Tibial nerve (tissue), 4 donors: ENCODE measurements at regions not wholly inside any gene's neighbourhood (a gene's known extent, or its start where the extent isn't known, plus 50 kb on each side); places are given as distances from the start of the nearest gene placed in this dataset.

Experiments
- DNase-seq, 2 donors: peaks; one replicate each; pipeline ENCODE4 v3.0.0-alpha.2; 2019; ENCODE audit warnings: low spot score in 2 of 2
- H3K27ac ChIP-seq, 4 donors: fragments of 200-600 bp; sonication (generic) in 3 of 4; one replicate each; pipeline ENCODE4 v1.5.1; 2017 to 2019; ENCODE audit warnings: mild to moderate bottlenecking in 1 of 4
- H3K27me3 ChIP-seq, 2 donors: fragments of 200-600 bp; sonication (generic) in 1 of 2; one replicate each; pipeline versions ENCODE4 v1.5.1 to v1.6.0; 2017 to 2019
- H3K36me3 ChIP-seq, 3 donors: fragments of 200-600 bp; sonication (generic); one replicate each; pipeline ENCODE4 v1.5.1; 2018 to 2019
- H3K4me1 ChIP-seq, 4 donors: fragments of 200-600 bp; sonication (generic) in 3 of 4; one replicate each; pipeline ENCODE4 v1.5.1; 2017 to 2019
- H3K4me3 ChIP-seq, 4 donors: fragments of 200-600 bp; sonication (generic) in 3 of 4; one replicate each; pipeline ENCODE4 v1.5.1; 2017 to 2019; ENCODE audit warnings: mild to moderate bottlenecking in 1 of 4, moderate library complexity in 1 of 4
- H3K9me3 ChIP-seq, 4 donors: fragments of 200-600 bp; sonication (generic) in 3 of 4; one replicate each; pipeline ENCODE4 v1.5.1; 2017 to 2019
- EP300 ChIP-seq, 2 donors: sonication (generic); formaldehyde crosslinking; IDR thresholded peaks; one replicate each; pipeline ENCODE4 v1.6.1; 2017; ENCODE audit warnings: antibody characterized with exemption in 2 of 2, mild to moderate bottlenecking in 1 of 2
- POLR2A ChIP-seq, 2 donors: fragments of 450-650 bp; IDR thresholded peaks; one replicate each; pipeline ENCODE4 v1.6.1; 2017; ENCODE audit warnings: antibody characterized with exemption in 2 of 2, mild to moderate bottlenecking in 2 of 2, moderate library complexity in 2 of 2
- WGBS, 2 donors: methylation state at CpG; one replicate each; pipeline ENCODE4 v1.1.5; 2018; 5-methylcytosine and 5-hydroxymethylcytosine counted together
- TF ChIP-seq, protein P1 (sequence below), 5 experiments: fragments of 200-600 bp in 3 of 5; fragments of 450-650 bp in 2 of 5; sonication (generic) in 3 of 5; IDR thresholded peaks; one replicate each; pipeline ENCODE4 v1.5.1; 2016 to 2019; ENCODE audit warnings: antibody characterized with exemption in 5 of 5, mild to moderate bottlenecking in 3 of 5, moderate library complexity in 2 of 5

DNA sequence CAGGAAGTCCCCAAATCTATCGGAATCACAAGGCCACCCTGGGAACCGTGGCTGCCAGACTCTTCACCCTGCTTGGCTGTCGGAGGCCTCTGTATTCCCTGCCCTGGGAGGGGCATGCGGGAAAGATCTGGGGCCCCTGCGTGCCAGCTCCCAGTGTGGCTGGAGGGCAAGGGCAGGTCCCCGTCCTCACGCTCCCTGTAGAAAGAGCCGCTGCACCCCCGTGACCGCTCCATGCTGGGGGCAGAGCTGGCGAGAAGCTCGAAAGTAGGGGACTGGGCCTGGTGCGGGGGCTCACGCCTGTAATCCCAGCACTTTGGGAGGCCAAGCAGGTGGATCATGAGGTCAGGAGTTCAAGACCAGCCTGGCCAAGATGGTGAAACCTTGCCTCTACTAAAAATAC is 208.4 kb upstream of the SOX1 start:
- DNase-seq = no peak
- no peaks in the 10 kb centered on the region for H3K4me1 ChIP-seq
- H3K9me3 ChIP-seq = peaks cover 0 to 11% (median 0%) of the 10 kb centered on the region in 4 donors
- no peaks in the 10 kb centered on the region for H3K27me3 ChIP-seq
- H3K27ac ChIP-seq = no peak overlapping the region
- 85 to 94% methylated on average over 14 of the region's 14 CpGs for WGBS, 2 donors
- H3K4me3 ChIP-seq = no peak overlapping the region
- no peak for TF ChIP-seq EP300 (IDR thresholded peaks at IDR 0.05)
- TF ChIP-seq, protein P1, sequence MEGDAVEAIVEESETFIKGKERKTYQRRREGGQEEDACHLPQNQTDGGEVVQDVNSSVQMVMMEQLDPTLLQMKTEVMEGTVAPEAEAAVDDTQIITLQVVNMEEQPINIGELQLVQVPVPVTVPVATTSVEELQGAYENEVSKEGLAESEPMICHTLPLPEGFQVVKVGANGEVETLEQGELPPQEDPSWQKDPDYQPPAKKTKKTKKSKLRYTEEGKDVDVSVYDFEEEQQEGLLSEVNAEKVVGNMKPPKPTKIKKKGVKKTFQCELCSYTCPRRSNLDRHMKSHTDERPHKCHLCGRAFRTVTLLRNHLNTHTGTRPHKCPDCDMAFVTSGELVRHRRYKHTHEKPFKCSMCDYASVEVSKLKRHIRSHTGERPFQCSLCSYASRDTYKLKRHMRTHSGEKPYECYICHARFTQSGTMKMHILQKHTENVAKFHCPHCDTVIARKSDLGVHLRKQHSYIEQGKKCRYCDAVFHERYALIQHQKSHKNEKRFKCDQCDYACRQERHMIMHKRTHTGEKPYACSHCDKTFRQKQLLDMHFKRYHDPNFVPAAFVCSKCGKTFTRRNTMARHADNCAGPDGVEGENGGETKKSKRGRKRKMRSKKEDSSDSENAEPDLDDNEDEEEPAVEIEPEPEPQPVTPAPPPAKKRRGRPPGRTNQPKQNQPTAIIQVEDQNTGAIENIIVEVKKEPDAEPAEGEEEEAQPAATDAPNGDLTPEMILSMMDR (IDR thresholded peaks at IDR 0.05) = no peak
- no peak for TF ChIP-seq POLR2A (IDR thresholded peaks at IDR 0.05)
- H3K36me3 ChIP-seq = no peaks in the 10 kb centered on the region

- TF ChIP-seq, protein P1 (IDR thresholded peaks at IDR 0.05) = no peak
- 77 to 78% methylated on average over 14 to 18 of the region's 18 CpGs for WGBS, 2 donors
- no peak for DNase-seq
- Histone ChIP-seq H3K4me1 (no peaks in the 10 kb centered on the region), H3K9me3 (peaks cover 0 to 11% (median 0%) of the 10 kb centered on the region in 4 donors), H3K27me3 (no peaks in the 10 kb centered on the region), H3K36me3 (no peaks in the 10 kb centered on the region), H3K27ac (no peak overlapping the region), H3K4me3 (no peak overlapping the region)
Observed at GRCh38 chr13:111859354-111860230, 207.4 kb upstream of the SOX1 start.

- H3K4me3 ChIP-seq = no peak overlapping the region
- H3K9me3 ChIP-seq = peaks cover 0 to 11% (median 0%) of the 10 kb centered on the region in 4 donors
- WGBS, 2 donors = 43 to 49% methylated on average over 3 of the region's 3 CpGs
- TF ChIP-seq, protein P1 (IDR thresholded peaks at IDR 0.05) = no peak
- TF ChIP-seq EP300 (IDR thresholded peaks at IDR 0.05) (no peak), POLR2A (IDR thresholded peaks at IDR 0.05) (no peak)
- DNase-seq = no peak
- no peaks in the 10 kb centered on the region for H3K36me3 ChIP-seq
- H3K4me1 ChIP-seq = no peaks in the 10 kb centered on the region
- no peak overlapping the region for H3K27ac ChIP-seq
- H3K27me3 ChIP-seq = no peaks in the 10 kb centered on the region
Observed at GRCh38 chr13:111860231-111860552, 206.8 kb upstream of the SOX1 start.

DNA sequence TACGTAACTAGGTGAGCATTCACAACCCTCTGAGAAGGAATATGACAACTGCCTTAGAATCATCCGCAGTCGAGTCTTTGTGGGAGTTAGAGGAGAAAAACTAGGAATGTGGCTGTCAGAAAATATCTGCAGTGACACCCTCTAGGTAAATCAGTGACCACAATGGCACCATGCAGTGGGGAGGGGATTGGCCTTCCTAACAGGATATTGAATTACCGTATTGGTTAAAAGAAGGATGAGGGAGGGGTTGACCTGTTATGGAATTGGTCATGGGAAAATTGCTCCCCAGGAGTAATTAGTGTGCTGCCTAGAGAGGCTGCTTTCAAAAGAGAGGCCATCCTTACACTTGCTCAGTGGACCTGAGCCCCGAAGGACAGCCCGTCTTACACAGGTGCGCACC is 205.6 kb upstream of the SOX1 start:
- H3K27ac ChIP-seq = no peak overlapping the region
- TF ChIP-seq, protein P1 (IDR thresholded peaks at IDR 0.05) = no peak
- TF ChIP-seq EP300 (IDR thresholded peaks at IDR 0.05) = no peak
- TF ChIP-seq POLR2A (IDR thresholded peaks at IDR 0.05) = no peak
- peaks cover 0 to 11% (median 0%) of the 10 kb centered on the region in 4 donors for H3K9me3 ChIP-seq
- DNase-seq = no peak
- no peaks in the 10 kb centered on the region for H3K27me3 ChIP-seq
- H3K4me1 ChIP-seq = no peaks in the 10 kb centered on the region
- no peaks in the 10 kb centered on the region for H3K36me3 ChIP-seq
- 84 to 88% methylated on average over 7 of the region's 7 CpGs for WGBS, 2 donors
- no peak overlapping the region for H3K4me3 ChIP-seq

DNA sequence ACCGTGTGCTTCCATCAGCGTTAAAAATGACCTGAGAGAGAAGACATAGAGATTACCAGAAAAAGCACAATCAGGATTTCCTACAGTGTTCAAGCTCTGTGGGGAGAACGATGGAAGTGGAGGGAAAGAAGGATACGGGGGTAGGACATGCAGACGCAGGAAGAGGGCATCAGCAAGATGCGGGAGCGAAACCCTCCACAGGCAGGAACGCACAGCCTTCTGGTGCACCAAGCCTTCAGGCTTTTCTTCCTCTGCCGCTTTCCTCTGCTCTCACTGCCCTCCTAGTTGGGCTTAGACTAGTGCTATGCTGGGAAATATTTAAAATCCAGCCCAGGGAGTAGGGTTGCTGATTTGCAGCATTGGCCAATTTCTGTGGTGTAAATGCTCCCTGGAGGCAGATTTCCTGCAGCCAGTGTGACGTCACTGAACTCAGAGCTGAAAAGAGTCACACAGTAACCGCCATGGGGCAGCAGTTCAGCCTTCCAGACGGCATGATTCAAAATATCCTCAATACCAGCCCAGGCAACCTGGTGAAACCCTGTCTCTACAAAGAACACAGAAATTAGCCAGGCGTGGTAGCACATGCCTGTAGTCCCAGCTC is 205.1 kb upstream of the SOX1 start:
- Histone ChIP-seq H3K4me3 (no peak overlapping the region), H3K36me3 (no peaks in the 10 kb centered on the region), H3K9me3 (peaks cover 0 to 13% (median 0%) of the 10 kb centered on the region in 4 donors), H3K4me1 (no peaks in the 10 kb centered on the region), H3K27me3 (no peaks in the 10 kb centered on the region), H3K27ac (no peak overlapping the region)
- TF ChIP-seq, protein P1 (IDR thresholded peaks at IDR 0.05) = no peak
- no peak for TF ChIP-seq POLR2A (IDR thresholded peaks at IDR 0.05)
- no peak for TF ChIP-seq EP300 (IDR thresholded peaks at IDR 0.05)
- no peak for DNase-seq
- WGBS, 2 donors = 78 to 81% methylated on average over 13 of the region's 13 CpGs
